HUES64 (cell line): ENCODE measurements at regions not wholly inside any gene's neighbourhood (a gene's known extent, or its start where the extent isn't known, plus 50 kb on each side); places are given as distances from the start of the nearest gene placed in this dataset.
"Not testable (repeated sequence)": the region's sequence is repeated elsewhere in the genome, so short reads cannot be mapped to it uniquely, and the experiment has no call there.

Source experiments
- H3K27ac ChIP-seq: 2 replicates; pipeline ENCODE4 v1.7.0; 2013; ENCODE audit warnings: low read depth, low read length, inconsistent platforms
- H3K27me3 ChIP-seq: 2 replicates; pipeline ENCODE4 v1.6.1; 2013; ENCODE audit warnings: mild to moderate bottlenecking, low read length; ENCODE audit not compliant: insufficient read depth
- H3K36me3 ChIP-seq: 2 replicates; pipeline ENCODE4 v1.6.1; 2013; ENCODE audit warnings: mild to moderate bottlenecking, low read length; ENCODE audit not compliant: insufficient read depth
- H3K4me1 ChIP-seq: 2 replicates; pipeline ENCODE4 v1.6.1; 2013; ENCODE audit warnings: mild to moderate bottlenecking, low read length, moderate library complexity; ENCODE audit not compliant: insufficient read depth
- H3K4me3 ChIP-seq: 2 replicates; pipeline ENCODE4 v1.5.1; 2013; ENCODE audit warnings: mild to moderate bottlenecking, low read length, moderate library complexity
- H3K9ac ChIP-seq: 2 replicates; pipeline ENCODE4 v1.6.1; 2013; ENCODE audit warnings: mild to moderate bottlenecking, low read depth, low read length
- H3K9me3 ChIP-seq: 2 replicates; pipeline ENCODE4 v1.6.1; 2013; ENCODE audit warnings: low read depth, low read length; ENCODE audit not compliant: insufficient read depth
- WGBS: fragments of 150-250, 120-280 bp; methylation state at CpG from one replicate; pipeline ENCODE4 v1.1.7; 2013; ENCODE audit warnings: missing lambda C conversion rate; 5-methylcytosine and 5-hydroxymethylcytosine counted together

DNA sequence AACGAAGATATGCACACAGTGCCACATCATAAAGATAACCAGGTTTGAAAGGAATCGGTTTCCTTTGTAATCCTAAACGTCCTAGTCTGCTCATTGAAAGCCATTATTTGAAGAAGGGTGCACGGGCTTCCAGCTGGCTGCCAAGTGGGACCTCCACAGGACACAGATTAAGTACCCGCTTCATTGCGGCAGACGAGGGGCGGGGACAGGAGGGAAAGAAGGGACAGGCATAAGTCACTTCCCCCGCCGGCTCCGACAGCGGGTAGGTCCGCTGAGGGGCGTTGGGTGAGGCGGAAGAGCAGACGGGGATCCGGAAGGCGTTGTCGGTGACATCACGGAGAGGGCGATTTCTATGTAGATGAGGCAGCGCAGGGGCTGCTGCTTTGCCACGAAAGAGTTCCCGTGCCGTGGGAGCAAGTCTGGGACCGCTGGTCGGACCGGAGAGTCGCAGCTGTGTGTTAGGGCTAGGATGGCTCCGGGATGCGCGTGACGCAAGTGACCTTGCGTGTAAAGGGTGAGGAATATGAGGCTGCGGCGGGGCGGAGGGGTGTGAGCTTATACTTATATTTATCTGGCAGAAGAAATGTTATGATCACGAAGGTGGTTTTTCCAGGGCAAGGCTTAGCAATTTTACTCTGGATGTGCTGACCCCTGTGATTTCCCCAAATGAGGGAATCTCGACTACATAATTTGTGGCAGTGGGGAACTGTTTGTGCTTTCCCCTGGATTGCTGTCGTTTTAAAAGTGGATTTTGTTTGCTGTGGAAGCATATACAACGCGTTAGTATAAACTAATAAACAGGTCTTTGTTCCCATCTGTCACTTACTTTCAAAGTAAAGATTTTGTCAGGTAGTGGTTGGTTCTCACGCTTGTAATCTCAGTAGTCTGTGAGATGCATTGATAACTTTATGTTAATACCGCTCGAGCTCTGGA is 80.7 kb downstream of the PPIAL4G start:
- peak overlapping the region; percentile 89 for H3K9ac ChIP-seq
- peak overlapping the region; percentile 87 for H3K27ac ChIP-seq
- 2% methylated on average over 40 of the region's 45 CpGs for WGBS
- peak overlapping the region; percentile 56 for H3K4me3 ChIP-seq
- not testable (repeated sequence) for H3K36me3 ChIP-seq, H3K4me1 ChIP-seq, H3K9me3 ChIP-seq, H3K27me3 ChIP-seq

DNA sequence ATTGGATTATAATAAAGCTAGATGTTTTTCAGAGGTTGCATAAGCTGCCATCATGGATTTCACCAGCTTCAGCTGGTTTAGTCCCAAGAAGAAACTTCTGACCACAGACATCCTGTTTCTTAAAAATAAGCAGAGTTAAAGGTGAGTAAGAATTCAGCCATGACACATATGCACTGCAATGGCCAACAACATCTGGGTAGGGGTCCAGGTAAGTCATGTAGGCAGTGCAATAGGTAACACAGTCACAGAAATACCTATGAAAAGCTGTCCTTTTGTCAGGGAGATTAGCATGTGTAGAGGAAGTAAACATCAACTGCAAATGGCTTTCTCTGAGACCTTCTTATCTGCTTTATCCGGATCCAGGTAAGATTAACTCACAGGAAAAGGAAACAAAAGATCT is 85.6 kb downstream of the PPIAL4G start:
- H3K27ac ChIP-seq, H3K9ac ChIP-seq, H3K27me3 ChIP-seq, H3K4me3 ChIP-seq, H3K9me3 ChIP-seq, H3K36me3 ChIP-seq, H3K4me1 ChIP-seq: not testable (repeated sequence)
- 71% methylated on average over 1 of the region's 1 CpG for WGBS

DNA sequence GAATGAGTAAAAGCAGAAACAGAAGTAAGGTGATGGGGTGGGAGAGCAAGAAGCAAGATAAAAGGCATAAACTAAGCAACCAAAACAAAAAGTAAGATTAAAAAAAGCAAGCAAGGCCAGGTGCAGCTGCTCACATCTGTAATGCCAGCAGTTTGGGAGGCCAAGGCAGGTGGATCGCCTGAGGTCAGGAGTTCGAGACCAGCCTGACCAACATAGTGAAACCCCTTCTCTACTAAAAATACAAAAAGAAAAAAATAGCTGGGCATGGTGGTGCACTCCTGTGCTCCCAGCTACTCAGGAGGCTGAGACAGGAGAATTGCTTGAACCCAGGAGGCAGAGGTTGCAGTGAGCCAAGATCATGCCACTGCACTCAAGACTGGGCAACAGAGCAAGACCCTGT is 90.6 kb downstream of the PPIAL4G start:
- H3K4me1 ChIP-seq, H3K9ac ChIP-seq, H3K4me3 ChIP-seq, H3K27me3 ChIP-seq, H3K36me3 ChIP-seq, H3K9me3 ChIP-seq, H3K27ac ChIP-seq: not testable (repeated sequence)
- WGBS: 100% methylated on average over 2 of the region's 2 CpGs

DNA sequence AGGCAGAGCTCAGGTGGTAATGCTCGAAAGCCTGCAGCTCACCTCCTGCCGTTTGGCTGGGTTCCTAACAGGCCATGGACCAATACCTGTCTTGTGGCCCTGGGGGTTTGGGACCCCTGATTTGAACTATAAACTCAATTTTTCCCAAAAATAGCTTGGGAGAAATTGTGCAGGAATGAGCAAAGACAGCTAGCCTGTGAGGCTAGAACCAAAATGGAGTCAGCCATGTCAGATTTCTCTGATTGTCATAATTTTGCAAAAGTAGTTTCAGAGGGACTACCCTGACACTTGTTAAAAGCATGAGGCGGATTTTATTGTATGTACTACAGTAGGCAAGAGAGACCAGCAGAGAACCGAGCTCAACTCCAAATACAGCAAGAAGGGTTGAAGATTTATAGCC is 91.8 kb downstream of the PPIAL4G start:
- not testable (repeated sequence) for H3K4me1 ChIP-seq, H3K36me3 ChIP-seq, H3K27ac ChIP-seq, H3K27me3 ChIP-seq, H3K9me3 ChIP-seq, H3K4me3 ChIP-seq, H3K9ac ChIP-seq
- WGBS: 92% methylated on average over 4 of the region's 4 CpGs

DNA sequence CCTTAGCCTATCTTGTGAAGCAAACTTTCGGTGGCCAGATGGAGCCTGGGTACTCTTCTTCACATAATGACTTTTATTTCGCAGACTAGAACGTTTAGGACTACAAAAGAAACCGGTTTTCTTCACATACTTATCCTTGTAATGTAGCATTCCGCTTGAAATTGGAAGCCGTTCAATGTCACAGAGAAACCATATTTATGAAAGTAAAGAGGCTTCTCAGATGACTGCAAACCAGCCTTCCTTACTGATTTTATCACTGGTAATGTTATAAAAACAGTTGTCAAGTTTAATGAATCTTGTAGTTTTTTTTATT is 94.1 kb downstream of the PPIAL4G start:
- H3K4me3 ChIP-seq: peak overlapping the region; percentile 51
- no peaks in the 10 kb centered on the region for H3K9me3 ChIP-seq
- no peaks in the 10 kb centered on the region for H3K36me3 ChIP-seq
- no peak overlapping the region for H3K9ac ChIP-seq
- H3K27me3 ChIP-seq: no peaks in the 10 kb centered on the region
- H3K27ac ChIP-seq: peak overlapping the region; percentile 12; the same call in 1 of the 2 replicates
- 50% methylated on average over 6 of the region's 6 CpGs for WGBS
- 0 out of 2 replicates have a peak, but pooled peaks cover 7% of the 10 kb centered on the region for H3K4me1 ChIP-seq

DNA sequence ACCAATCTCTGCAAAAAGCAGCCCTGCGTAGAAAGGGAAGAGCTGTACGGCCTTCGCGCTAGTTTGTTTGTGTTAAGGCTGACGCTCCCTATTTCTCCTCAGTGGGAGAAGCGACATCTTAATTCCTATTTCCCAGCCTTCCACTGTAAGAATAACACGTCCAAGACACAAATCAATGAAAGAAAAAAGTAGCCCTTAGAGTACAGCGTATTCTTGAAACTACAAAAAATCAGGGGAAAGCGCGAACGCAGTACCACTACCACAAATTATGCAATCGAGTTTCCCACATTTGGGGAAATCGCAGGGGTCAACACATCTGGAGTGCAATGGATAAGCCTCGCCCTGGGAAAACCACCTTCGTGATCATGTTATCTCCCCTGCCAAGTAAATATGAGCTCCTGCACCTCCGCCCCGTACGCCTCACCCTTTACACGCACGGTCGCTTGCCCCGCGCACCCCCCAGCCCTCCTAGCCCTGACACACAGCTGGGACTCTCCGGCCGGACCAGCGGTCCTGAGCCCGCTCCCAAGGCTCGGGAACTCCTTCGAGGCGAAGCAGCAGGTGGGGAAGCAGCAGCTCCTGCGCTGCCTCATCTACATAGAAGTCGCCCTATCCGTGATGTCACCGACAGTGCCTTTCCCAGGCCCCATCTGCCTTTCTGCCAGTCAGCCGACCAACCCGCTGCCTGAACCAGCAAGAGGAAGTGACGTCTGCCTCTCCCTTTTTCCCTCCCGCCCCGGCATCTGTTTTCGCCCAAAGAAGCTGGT is 94.7 kb downstream of the PPIAL4G start:
- 41% methylated on average over 40 of the region's 40 CpGs for WGBS
- 0 out of 2 replicates have a peak, but pooled peaks cover 7% of the 10 kb centered on the region for H3K4me1 ChIP-seq
- peak overlapping the region; percentile 51 for H3K4me3 ChIP-seq
- H3K27ac ChIP-seq: peak overlapping the region; percentile 81; the same call in 1 of the 2 replicates
- peak overlapping the region; percentile 74 for H3K9ac ChIP-seq
- H3K27me3 ChIP-seq: no peaks in the 10 kb centered on the region
- no peaks in the 10 kb centered on the region for H3K9me3 ChIP-seq
- no peaks in the 10 kb centered on the region for H3K36me3 ChIP-seq

DNA sequence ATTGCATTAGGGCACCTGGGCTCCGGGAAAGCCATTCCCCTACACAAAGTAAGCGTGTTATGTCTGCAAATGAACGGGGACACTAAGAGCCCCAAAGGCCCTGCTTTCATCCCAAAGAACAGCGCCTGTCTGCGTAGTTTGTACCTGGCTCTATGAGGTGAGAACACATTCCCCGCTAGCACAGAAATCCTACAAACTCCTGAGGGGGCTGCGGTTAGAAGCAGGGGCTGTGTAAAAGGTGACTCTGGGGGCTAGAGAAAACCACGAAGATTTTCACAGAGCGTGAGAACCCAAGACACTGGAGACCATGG is 95.2 kb downstream of the PPIAL4G start:
- not testable (repeated sequence) for H3K27me3 ChIP-seq, H3K36me3 ChIP-seq, H3K4me1 ChIP-seq, H3K9me3 ChIP-seq
- Histone ChIP-seq H3K9ac (peak overlapping the region; percentile 74; the same call in 1 of the 2 replicates), H3K4me3 (peak overlapping the region; percentile 51), H3K27ac (peak overlapping the region; percentile 21; the same call in 1 of the 2 replicates)
- 85% methylated on average over 9 of the region's 9 CpGs for WGBS

DNA sequence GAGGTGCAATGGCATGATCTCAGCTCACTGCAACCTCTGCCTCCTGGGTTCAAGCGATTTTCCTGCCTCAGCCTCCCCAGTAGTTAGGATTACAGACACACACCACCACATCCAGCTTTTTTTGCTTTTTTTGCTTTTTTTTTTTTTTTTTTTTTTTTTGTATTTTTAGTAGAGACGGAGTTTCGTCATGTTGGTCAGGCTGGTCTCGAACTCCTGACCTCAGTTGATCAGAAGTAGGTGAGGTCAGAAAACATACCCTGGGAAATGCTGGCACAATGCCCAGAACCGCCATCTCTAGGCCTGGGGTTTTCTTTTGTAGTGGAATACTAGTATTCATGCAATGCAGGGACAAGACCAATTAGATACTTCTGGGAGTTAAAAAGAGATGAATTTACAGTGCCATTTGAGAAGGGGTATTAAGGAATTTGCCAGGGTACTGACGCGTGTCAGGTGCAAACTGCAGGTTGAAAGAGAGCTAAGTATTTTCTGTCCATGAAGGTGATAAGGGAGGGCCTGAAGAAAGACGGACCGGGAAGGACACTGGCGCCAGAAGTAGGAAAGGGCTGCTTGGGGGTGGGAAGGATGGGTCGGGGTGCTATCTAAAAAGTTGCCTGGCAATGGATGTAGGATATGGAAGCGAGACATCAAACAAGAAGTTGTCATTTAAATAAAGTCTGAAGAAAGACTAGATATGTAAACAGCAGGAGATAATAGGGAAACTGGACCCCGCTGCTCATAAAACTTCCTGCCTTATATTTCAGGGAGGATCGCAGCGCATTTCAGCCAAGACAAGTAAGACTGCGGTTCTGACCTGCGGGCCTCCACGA is 95.8 kb downstream of the PPIAL4G start:
- 0 out of 2 replicates have a peak overlapping the region, but pooled peaks have one; percentile 74 for H3K9ac ChIP-seq
- not testable (repeated sequence) for H3K27me3 ChIP-seq, H3K4me1 ChIP-seq, H3K9me3 ChIP-seq, H3K36me3 ChIP-seq, H3K27ac ChIP-seq
- H3K4me3 ChIP-seq: peak overlapping the region; percentile 51
- WGBS: 93% methylated on average over 18 of the region's 18 CpGs

DNA sequence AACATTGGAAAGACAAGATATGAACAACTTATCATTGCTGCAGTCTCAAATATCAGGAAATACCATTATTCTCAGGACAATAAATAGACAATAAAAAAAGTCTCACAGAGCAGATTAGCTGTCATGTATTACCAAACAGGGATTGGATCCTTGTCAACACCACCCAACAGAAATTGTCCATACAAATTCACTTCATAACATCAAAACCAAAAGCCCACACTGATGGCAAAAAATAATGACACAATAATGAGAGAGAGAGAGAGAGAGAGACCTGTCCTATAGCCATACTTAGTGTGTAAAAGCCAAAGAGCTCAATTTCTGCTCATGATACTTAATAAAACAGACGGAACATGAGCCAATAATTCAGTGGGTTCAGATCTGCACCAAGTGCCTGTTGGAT is 96.5 kb downstream of the PPIAL4G start:
- Histone ChIP-seq H3K4me1 (0 out of 2 replicates have a peak, but pooled peaks cover 7% of the 10 kb centered on the region), H3K9ac (no peak overlapping the region), H3K36me3 (no peaks in the 10 kb centered on the region), H3K27ac (no peak overlapping the region), H3K4me3 (no peak overlapping the region), H3K27me3 (no peaks in the 10 kb centered on the region), H3K9me3 (no peaks in the 10 kb centered on the region)
- 100% methylated on average over 1 of the region's 1 CpG for WGBS

DNA sequence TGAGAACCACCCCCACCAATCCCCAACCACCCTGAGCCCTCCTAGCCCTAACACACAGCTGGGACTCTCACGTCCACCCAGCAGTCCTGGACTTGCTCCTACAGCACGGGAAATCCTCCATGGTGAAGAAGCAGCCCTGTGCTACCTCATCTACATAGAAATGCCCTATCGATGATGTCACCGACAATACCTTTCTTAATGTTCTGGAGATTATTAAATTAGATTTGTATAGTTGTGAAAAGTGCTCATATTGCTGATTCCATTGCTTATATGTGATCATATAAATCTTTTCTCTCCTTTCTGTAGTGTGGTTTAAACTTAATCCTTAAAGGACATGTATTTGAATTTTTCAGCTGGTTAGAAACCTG is 97.1 kb downstream of the PPIAL4G start:
- H3K4me1 ChIP-seq, H3K9me3 ChIP-seq, H3K4me3 ChIP-seq, H3K9ac ChIP-seq, H3K27me3 ChIP-seq, H3K36me3 ChIP-seq, H3K27ac ChIP-seq: not testable (repeated sequence)
- WGBS: 87% methylated on average over 4 of the region's 4 CpGs
